ENCODE measurements at regions not wholly inside any gene's neighbourhood (a gene's known extent, or its start where the extent isn't known, plus 50 kb on each side); places are given as distances from the start of the nearest gene placed in this dataset.
"Not testable (repeated sequence)": the region's sequence is repeated elsewhere in the genome, so short reads cannot be mapped to it uniquely, and the experiment has no call there.

DNA sequence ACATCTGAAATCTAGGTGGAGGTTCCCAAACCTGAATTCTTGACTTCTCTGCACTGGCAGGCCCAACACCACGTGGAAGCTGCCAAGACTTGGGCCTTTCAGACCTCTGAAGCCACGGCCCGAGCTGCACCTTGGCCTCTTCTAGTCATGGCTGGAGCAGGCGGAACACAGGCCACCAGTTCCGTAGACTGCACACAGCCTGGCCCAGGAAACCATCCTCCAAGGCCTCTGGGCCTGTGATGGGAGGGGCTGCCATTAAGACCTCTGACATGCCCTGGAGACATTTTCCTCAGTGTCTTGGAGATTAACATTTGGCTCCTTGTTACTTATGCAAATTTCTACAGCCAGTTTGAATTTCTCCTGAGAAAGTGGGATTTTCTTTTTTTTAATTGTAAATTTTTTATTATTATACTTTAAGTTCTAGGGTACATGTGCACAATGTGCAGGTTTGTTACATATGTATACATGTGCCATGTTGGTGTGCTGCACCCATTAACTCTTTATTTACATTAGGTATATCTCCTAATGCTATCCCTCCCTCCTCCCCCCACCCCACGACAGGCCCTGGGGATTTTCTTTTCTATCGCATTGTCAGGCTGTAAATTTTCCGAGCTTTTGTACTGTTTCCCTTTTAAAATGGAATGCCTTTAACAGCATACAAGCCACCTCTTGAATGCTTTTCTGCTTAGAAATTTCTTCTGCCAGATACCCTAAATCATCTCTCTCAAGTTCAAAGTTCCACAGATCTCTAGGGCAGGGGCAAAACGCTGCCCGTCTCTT lies 492.9 kb upstream of the ARPP21 start:
- TF ChIP-seq POLR2A (IDR thresholded peaks at IDR 0.05; ENCODE audit: low read depth, low read length); TAF1 (IDR thresholded peaks at IDR 0.05; ENCODE audit: low read depth, low read length); PAX5 (IDR thresholded peaks at IDR 0.05; ENCODE audit: insufficient read depth, low read length, severe bottlenecking); SPI1 (IDR thresholded peaks at IDR 0.05; ENCODE audit: low read depth, low read length): not testable (repeated sequence)
